ENCODE measurements at regions not wholly inside any gene's neighbourhood (a gene's known extent, or its start where the extent isn't known, plus 50 kb on each side); places are given as distances from the start of the nearest gene placed in this dataset.

GRCh38 chr9:126239515-126239914 lies 87.1 kb upstream of the MVB12B start:
- no peak for TF ChIP-seq CTCF (conservative IDR thresholded peaks at IDR 0.05; ENCODE audit: low read depth, low read length)
- no peaks in the 10 kb centered on the region for H3K4me1 ChIP-seq (ENCODE audit: low read depth, poor library complexity, severe bottlenecking)
- no peaks in the 10 kb centered on the region for H4K20me1 ChIP-seq (ENCODE audit: insufficient read depth)
- H3K4me2 ChIP-seq, result no peak overlapping the region
- H3K27me3 ChIP-seq (ENCODE audit: insufficient read depth, low read depth), result no peaks in the 10 kb centered on the region
- H2AFZ ChIP-seq (ENCODE audit: low read depth), result no peak overlapping the region
- H3K9ac ChIP-seq, result no peak overlapping the region
- H3K27ac ChIP-seq, result no peak overlapping the region
- no peaks in the 10 kb centered on the region for H3K79me2 ChIP-seq (ENCODE audit: insufficient read depth, low read depth)
- H3K4me3 ChIP-seq (IDR thresholded peaks at IDR 0.05; ENCODE audit: insufficient read depth, low read depth, low read length), result no peak overlapping the region
- no peaks in the 10 kb centered on the region for H3K36me3 ChIP-seq (ENCODE audit: insufficient read depth)

- no peaks in the 10 kb centered on the region for H3K27me3 ChIP-seq (ENCODE audit: insufficient read depth, low read depth)
- no peak overlapping the region for H2AFZ ChIP-seq (ENCODE audit: low read depth)
- H3K36me3 ChIP-seq (ENCODE audit: insufficient read depth), result no peaks in the 10 kb centered on the region
- H3K4me1 ChIP-seq (ENCODE audit: low read depth, poor library complexity, severe bottlenecking), result no peaks in the 10 kb centered on the region
- H3K27ac ChIP-seq, result no peak overlapping the region
- no peak overlapping the region for H3K4me2 ChIP-seq
- no peak for TF ChIP-seq CTCF (conservative IDR thresholded peaks at IDR 0.05; ENCODE audit: low read depth, low read length)
- H3K79me2 ChIP-seq (ENCODE audit: insufficient read depth, low read depth), result no peaks in the 10 kb centered on the region
- no peak overlapping the region for H3K9ac ChIP-seq
- no peak overlapping the region for H3K4me3 ChIP-seq (IDR thresholded peaks at IDR 0.05; ENCODE audit: insufficient read depth, low read depth, low read length)
- H4K20me1 ChIP-seq (ENCODE audit: insufficient read depth), result no peaks in the 10 kb centered on the region
Measured at GRCh38 chr9:126240835-126241234, 85.8 kb upstream of the MVB12B start.

- TF ChIP-seq CTCF (conservative IDR thresholded peaks at IDR 0.05; ENCODE audit: low read depth, low read length), result no peak
Measured at GRCh38 chr9:126248680-126249079, 77.9 kb upstream of the MVB12B start.

GRCh38 chr9:126261584-126262356 lies 64.9 kb upstream of the MVB12B start:
- Histone ChIP-seq H3K36me3 (ENCODE audit: insufficient read depth) (no peaks in the 10 kb centered on the region), H4K20me1 (ENCODE audit: insufficient read depth) (no peaks in the 10 kb centered on the region), H3K27me3 (ENCODE audit: insufficient read depth, low read depth) (no peaks in the 10 kb centered on the region), H3K4me1 (ENCODE audit: low read depth, poor library complexity, severe bottlenecking) (no peaks in the 10 kb centered on the region), H3K9ac (no peak overlapping the region), H3K4me3 (IDR thresholded peaks at IDR 0.05; ENCODE audit: insufficient read depth, low read depth, low read length) (no peak overlapping the region), H3K4me2 (no peak overlapping the region), H3K27ac (no peak overlapping the region), H3K79me2 (ENCODE audit: insufficient read depth, low read depth) (no peaks in the 10 kb centered on the region), H2AFZ (ENCODE audit: low read depth) (no peak overlapping the region)
- TF ChIP-seq CTCF (conservative IDR thresholded peaks at IDR 0.05; ENCODE audit: low read depth, low read length), result no peak

More at GRCh38 chr9:126248680-126249079, 77.9 kb upstream of the MVB12B start:
- Histone ChIP-seq H3K4me1 (ENCODE audit: low read depth, poor library complexity, severe bottlenecking) (no peaks in the 10 kb centered on the region), H3K4me2 (no peak overlapping the region), H3K9ac (no peak overlapping the region), H2AFZ (ENCODE audit: low read depth) (no peak overlapping the region), H3K27ac (no peak overlapping the region), H3K36me3 (ENCODE audit: insufficient read depth) (no peaks in the 10 kb centered on the region), H3K79me2 (ENCODE audit: insufficient read depth, low read depth) (no peaks in the 10 kb centered on the region), H3K27me3 (ENCODE audit: insufficient read depth, low read depth) (no peaks in the 10 kb centered on the region), H4K20me1 (ENCODE audit: insufficient read depth) (no peaks in the 10 kb centered on the region), H3K4me3 (IDR thresholded peaks at IDR 0.05; ENCODE audit: insufficient read depth, low read depth, low read length) (no peak overlapping the region)
